ENCODE measurements at regions not wholly inside any gene's neighbourhood (a gene's known extent, or its start where the extent isn't known, plus 50 kb on each side); places are given as distances from the start of the nearest gene placed in this dataset.

GRCh38 chr21:19547951-19548840, 1144.6 kb upstream of the TMPRSS15 start:
- no peak overlapping the region for H3K27ac ChIP-seq
- no peak for DNase-seq (ENCODE audit: low read depth, low spot score)

GRCh38 chr21:19553919-19554615, 1150.5 kb upstream of the TMPRSS15 start:
- H3K27ac ChIP-seq: no peak overlapping the region
- DNase-seq (ENCODE audit: low read depth, low spot score): no peak

- H3K27ac ChIP-seq: no peak overlapping the region
- no peak for DNase-seq (ENCODE audit: low read depth, low spot score)
Observed at GRCh38 chr21:19557046-19557445, 1153.5 kb upstream of the TMPRSS15 start.

- no peak for DNase-seq (ENCODE audit: low read depth, low spot score)
- H3K27ac ChIP-seq: no peak overlapping the region
Observed at GRCh38 chr21:19557488-19557887, 1153.9 kb upstream of the TMPRSS15 start.

- no peak for DNase-seq (ENCODE audit: low read depth, low spot score)
- no peak overlapping the region for H3K27ac ChIP-seq
Observed at GRCh38 chr21:19565587-19565986, 1162.0 kb upstream of the TMPRSS15 start.

- DNase-seq (ENCODE audit: low read depth, low spot score): no peak
- H3K27ac ChIP-seq: no peak overlapping the region
Observed at GRCh38 chr21:19566975-19567374, 1163.4 kb upstream of the TMPRSS15 start.

- H3K27ac ChIP-seq: no peak overlapping the region
- no peak for DNase-seq (ENCODE audit: low read depth, low spot score)
Observed at GRCh38 chr21:19577381-19577780, 1173.8 kb upstream of the TMPRSS15 start.

- no peak for DNase-seq (ENCODE audit: low read depth, low spot score)
- no peak overlapping the region for H3K27ac ChIP-seq
Observed at GRCh38 chr21:19590044-19590443, 1186.5 kb upstream of the TMPRSS15 start.

- no peak for DNase-seq (ENCODE audit: low read depth, low spot score)
- no peak overlapping the region for H3K27ac ChIP-seq
Observed at GRCh38 chr21:19603011-19603593, 1199.5 kb upstream of the TMPRSS15 start.

GRCh38 chr21:19608101-19608621, 1204.6 kb upstream of the TMPRSS15 start:
- no peak for DNase-seq (ENCODE audit: low read depth, low spot score)
- no peak overlapping the region for H3K27ac ChIP-seq

- DNase-seq (ENCODE audit: low read depth, low spot score): no peak
- no peak overlapping the region for H3K27ac ChIP-seq
Observed at GRCh38 chr21:19609611-19610010, 1206.0 kb upstream of the TMPRSS15 start.

- no peak for DNase-seq (ENCODE audit: low read depth, low spot score)
- no peak overlapping the region for H3K27ac ChIP-seq
Observed at GRCh38 chr21:19621837-19622496, 1218.4 kb upstream of the TMPRSS15 start.

- H3K27ac ChIP-seq: no peak overlapping the region
- DNase-seq (ENCODE audit: low read depth, low spot score): no peak
Observed at GRCh38 chr21:19640964-19641363, 1237.4 kb upstream of the TMPRSS15 start.

GRCh38 chr21:19648391-19648790, 1244.8 kb upstream of the TMPRSS15 start:
- no peak overlapping the region for H3K27ac ChIP-seq
- DNase-seq (ENCODE audit: low read depth, low spot score): no peak

- no peak for DNase-seq (ENCODE audit: low read depth, low spot score)
- H3K27ac ChIP-seq: no peak overlapping the region
Observed at GRCh38 chr21:19683492-19683891, 1279.9 kb upstream of the TMPRSS15 start.

GRCh38 chr21:19684328-19684727, 1280.7 kb upstream of the TMPRSS15 start:
- DNase-seq (ENCODE audit: low read depth, low spot score): no peak
- no peak overlapping the region for H3K27ac ChIP-seq

- no peak overlapping the region for H3K27ac ChIP-seq
- DNase-seq (ENCODE audit: low read depth, low spot score): no peak
Observed at GRCh38 chr21:19692231-19692630, 1288.6 kb upstream of the TMPRSS15 start.

- no peak overlapping the region for H3K27ac ChIP-seq
- no peak for DNase-seq (ENCODE audit: low read depth, low spot score)
Observed at GRCh38 chr21:19695796-19696195, 1292.2 kb upstream of the TMPRSS15 start.

GRCh38 chr21:19700476-19700875, 1296.9 kb upstream of the TMPRSS15 start:
- no peak overlapping the region for H3K27ac ChIP-seq
- no peak for DNase-seq (ENCODE audit: low read depth, low spot score)

GRCh38 chr21:19702726-19703125, 1295.5 kb upstream of the NCAM2 start:
- no peak overlapping the region for H3K27ac ChIP-seq
- DNase-seq (ENCODE audit: low read depth, low spot score): no peak

Measured in epithelial cell of prostate (primary cell).